HG03571 (cell line): ENCODE measurements at regions not wholly inside any gene's neighbourhood (a gene's known extent, or its start where the extent isn't known, plus 50 kb on each side); places are given as distances from the start of the nearest gene placed in this dataset.

Experiments
- ATAC-seq: cut with Tn5 transposase; IDR thresholded peaks from one replicate; pipeline ENCODE4 v1.9.1; 2021; ENCODE audit not compliant: unreplicated experiment

GRCh38 chr1:173128742-173129141 is 78.0 kb upstream of the TNFSF18 start:
- ATAC-seq, result no peak

- no peak for ATAC-seq
These were observed 76.9 kb upstream of the TNFSF18 start for GRCh38 chr1:173127369-173128307.

DNA sequence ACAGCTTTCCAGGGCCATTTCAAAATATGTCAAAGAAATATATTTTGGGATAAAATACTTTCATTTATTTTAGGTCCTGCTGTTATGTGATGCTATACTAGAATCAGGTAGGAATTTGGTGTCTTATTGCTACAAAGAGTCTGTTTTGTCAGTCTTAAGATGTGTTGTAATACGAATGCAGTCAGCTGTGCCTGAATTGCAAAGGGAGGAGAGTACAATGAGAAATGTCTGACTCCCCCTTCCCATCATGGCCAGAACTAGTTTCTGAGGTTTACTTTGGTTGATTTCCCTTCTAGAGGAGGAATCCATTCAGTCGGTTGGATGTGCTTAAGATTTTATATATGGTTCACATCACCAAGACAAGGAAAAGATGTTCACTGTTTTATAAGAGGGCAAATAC is 75.7 kb upstream of the TNFSF18 start:
- no peak for ATAC-seq

GRCh38 chr1:173122958-173123852 is 72.5 kb upstream of the TNFSF18 start:
- peak; percentile 55 for ATAC-seq

DNA sequence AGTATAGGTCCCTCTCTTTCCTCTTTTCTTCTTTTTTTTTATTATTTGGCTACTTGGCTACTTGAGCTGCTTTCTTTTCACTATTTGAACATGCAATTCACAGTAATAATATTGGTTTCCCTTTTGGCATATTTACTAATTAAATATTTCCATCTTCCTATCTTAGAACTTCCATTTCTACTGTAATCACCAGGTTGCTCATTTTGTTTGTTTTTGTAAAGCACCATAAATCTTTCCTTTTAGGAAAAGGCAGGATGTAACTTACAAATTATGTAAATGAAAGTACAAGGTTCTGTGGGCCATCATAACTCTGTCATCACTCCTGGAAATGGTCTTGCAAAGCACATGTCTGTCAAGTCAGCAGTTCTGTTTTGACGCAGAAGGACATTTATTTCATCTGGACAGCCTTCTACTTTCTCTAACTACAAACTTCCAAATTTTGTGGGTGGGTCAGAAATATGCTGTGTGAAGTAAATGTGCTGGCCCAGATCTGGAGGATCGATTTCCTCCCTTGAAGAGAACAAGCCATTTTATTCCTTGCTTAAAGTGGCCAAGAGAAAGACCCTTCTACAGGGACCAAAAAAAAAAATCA is 71.7 kb upstream of the TNFSF18 start:
- ATAC-seq, result no peak

DNA sequence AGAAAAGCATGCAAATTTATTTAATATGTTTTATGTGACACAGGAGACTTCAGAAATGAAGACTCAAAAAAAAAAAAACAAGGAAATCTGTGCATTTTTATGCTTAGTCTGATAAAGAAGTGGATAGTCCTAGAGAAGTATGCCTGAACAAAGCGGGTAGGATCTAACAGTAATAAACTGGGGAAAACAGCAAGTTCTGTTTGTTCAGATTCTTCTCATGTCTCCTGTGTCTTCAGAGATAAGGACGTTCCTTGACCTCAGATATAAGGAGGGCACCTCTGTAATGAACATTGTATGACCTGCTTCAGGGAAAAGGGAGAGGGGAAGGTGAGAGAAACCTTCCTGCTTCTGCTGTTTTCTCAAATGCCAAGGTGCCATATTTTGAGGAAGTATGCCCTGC is 67.7 kb upstream of the TNFSF18 start:
- ATAC-seq, result no peak

DNA sequence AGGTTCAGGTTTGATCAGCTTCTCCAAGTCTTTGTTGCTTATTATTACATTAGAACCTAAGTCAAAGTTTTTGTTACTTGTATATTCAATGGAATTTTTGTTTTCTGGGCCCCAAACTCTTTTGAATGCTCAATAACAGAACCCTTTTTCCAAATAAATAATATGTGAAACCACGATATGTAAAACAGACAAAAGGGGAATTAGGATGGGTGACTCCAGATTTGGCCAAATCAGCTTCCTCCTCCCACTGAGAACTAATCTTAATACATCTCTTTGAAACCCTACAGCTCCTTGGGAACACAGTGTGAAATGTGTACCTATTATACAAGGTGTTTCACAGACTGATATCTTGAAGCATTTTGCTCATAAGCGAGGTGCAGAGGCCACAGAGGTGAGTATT is 67.0 kb upstream of the TNFSF18 start:
- ATAC-seq, result no peak

- no peak for ATAC-seq
These were observed 66.4 kb upstream of the TNFSF18 start for GRCh38 chr1:173117108-173117633.

DNA sequence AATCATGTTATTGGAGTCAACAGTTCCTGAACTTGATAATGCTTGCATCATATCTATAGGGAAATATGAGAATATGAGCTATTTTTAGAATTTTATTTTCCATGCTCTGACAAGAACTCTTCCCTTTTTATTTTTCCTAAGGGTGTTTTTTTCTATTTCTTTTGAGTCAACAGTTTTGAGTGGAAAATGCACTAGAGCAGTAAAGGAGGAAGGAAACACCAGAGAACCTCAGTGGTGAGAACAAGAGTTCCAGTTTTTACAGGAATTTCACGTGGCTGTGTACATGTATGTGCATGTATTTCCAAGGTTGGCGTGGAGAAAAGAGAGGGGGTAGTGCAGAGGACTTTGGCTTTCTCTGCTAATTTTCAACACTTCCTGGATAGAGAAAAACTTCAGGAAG is 63.6 kb upstream of the TNFSF18 start:
- no peak for ATAC-seq

- no peak for ATAC-seq
These were observed 62.4 kb upstream of the TNFSF18 start for GRCh38 chr1:173113015-173113741.

- ATAC-seq, result no peak
These were observed 61.4 kb upstream of the TNFSF18 start for GRCh38 chr1:173112129-173112528.

DNA sequence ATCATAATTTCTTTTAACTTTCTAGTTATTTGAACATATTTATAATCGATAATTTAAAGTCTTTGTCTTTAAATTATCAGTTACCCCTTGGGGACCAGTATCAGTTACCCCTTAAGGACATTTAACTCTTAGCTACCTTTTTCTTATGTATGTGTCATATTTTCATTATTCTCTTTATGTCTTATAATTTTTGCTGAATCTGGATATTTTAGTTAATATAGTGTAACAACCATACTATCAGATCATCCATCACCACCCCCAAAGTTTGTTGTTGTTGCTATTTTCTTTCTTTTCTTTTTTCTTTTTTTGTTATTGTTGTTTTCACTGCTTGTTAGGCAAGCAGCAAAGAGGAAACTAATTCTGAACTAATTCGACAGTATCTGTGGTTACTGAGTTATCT is 57.0 kb upstream of the TNFSF18 start:
- no peak for ATAC-seq

GRCh38 chr1:173103006-173103405 is 52.3 kb upstream of the TNFSF18 start:
- no peak for ATAC-seq

DNA sequence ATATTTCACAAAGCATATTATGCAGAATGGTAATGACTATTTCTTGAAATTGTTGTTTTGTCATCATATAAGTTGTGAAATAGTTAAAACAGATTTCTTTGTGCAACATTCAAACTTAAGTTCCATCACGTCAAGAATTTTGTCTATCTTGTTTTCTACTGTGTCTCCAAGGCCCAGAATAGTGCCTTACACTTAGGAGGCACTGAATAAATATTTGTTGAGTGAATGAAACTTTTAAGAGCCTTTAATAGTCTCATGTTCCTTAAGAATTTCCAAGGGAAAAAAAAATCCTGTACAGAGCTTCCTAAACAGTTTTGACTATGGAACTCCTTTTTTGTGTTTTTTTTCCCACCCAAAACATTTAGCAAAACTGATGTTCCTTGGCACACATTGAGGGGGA is 50.8 kb upstream of the TNFSF18 start:
- ATAC-seq, result no peak

DNA sequence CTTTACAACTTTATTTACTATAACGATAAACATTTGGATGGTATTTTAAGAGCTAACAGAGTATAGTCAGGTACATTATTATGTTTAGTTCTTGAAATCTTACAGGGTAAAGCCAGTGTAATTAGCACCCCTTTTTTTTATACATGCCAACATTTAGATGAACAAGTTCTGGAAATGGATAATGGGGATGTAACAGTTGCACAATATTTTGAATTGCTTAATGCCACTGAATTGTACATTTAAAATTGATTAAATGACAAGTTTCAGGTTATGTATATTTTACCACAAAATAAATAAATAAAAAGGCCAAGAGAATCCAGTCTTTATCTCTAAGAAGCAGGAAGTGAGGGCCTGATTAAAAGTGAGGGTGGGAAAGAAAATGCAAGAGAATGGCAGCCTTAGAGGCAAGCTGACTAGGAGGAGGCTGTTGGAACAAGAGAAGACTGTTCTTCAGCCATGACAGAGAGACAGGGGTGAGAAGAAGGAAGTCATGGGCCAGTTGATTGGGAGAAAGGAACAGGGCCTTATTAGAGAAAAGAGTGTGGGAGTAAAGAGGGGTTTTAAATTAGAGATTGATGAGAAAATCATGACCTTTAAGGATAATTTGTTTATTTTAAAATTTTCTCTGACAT is 49.9 kb upstream of the TNFSF18 start:
- ATAC-seq, result no peak
